ENCODE measurements at regions not wholly inside any gene's neighbourhood (a gene's known extent, or its start where the extent isn't known, plus 50 kb on each side); places are given as distances from the start of the nearest gene placed in this dataset.

GRCh38 chr7:130990178-130990832, 256.3 kb upstream of the KLF14 start:
- Histone ChIP-seq H3K27me3 (ENCODE audit: insufficient read depth, low read length) (no peaks in the 10 kb centered on the region), H3K4me1 (ENCODE audit: insufficient read depth, low read length) (peaks cover 62% of the 10 kb centered on the region), H3K9me3 (ENCODE audit: low read depth, low read length) (no peaks in the 10 kb centered on the region), H3K4me3 (ENCODE audit: low read length) (no peak overlapping the region)

- no peak overlapping the region for H3K4me3 ChIP-seq (ENCODE audit: low read length)
- H3K27me3 ChIP-seq (ENCODE audit: insufficient read depth, low read length): no peaks in the 10 kb centered on the region
- peaks cover 51% of the 10 kb centered on the region for H3K4me1 ChIP-seq (ENCODE audit: insufficient read depth, low read length)
- H3K9me3 ChIP-seq (ENCODE audit: low read depth, low read length): no peaks in the 10 kb centered on the region
These were observed 259.8 kb upstream of the KLF14 start for GRCh38 chr7:130993671-130994365.

GRCh38 chr7:130994378-130995115, 260.5 kb upstream of the KLF14 start:
- H3K4me1 ChIP-seq (ENCODE audit: insufficient read depth, low read length): peaks cover 52% of the 10 kb centered on the region
- H3K9me3 ChIP-seq (ENCODE audit: low read depth, low read length): no peaks in the 10 kb centered on the region
- H3K27me3 ChIP-seq (ENCODE audit: insufficient read depth, low read length): no peaks in the 10 kb centered on the region
- no peak overlapping the region for H3K4me3 ChIP-seq (ENCODE audit: low read length)

- Histone ChIP-seq H3K4me1 (ENCODE audit: insufficient read depth, low read length) (peaks cover 44% of the 10 kb centered on the region), H3K4me3 (ENCODE audit: low read length) (no peak overlapping the region), H3K27me3 (ENCODE audit: insufficient read depth, low read length) (no peaks in the 10 kb centered on the region), H3K9me3 (ENCODE audit: low read depth, low read length) (no peaks in the 10 kb centered on the region)
These were observed 261.5 kb upstream of the KLF14 start for GRCh38 chr7:130995252-130996081.

GRCh38 chr7:130996205-130996832, 262.3 kb upstream of the KLF14 start:
- H3K27me3 ChIP-seq (ENCODE audit: insufficient read depth, low read length): no peaks in the 10 kb centered on the region
- H3K9me3 ChIP-seq (ENCODE audit: low read depth, low read length): no peaks in the 10 kb centered on the region
- H3K4me3 ChIP-seq (ENCODE audit: low read length): no peak overlapping the region
- H3K4me1 ChIP-seq (ENCODE audit: insufficient read depth, low read length): peaks cover 38% of the 10 kb centered on the region

GRCh38 chr7:130996833-130997231, 262.8 kb upstream of the KLF14 start:
- peaks cover 33% of the 10 kb centered on the region for H3K4me1 ChIP-seq (ENCODE audit: insufficient read depth, low read length)
- no peaks in the 10 kb centered on the region for H3K27me3 ChIP-seq (ENCODE audit: insufficient read depth, low read length)
- H3K4me3 ChIP-seq (ENCODE audit: low read length): no peak overlapping the region
- no peaks in the 10 kb centered on the region for H3K9me3 ChIP-seq (ENCODE audit: low read depth, low read length)

- H3K9me3 ChIP-seq (ENCODE audit: low read depth, low read length): no peaks in the 10 kb centered on the region
- H3K27me3 ChIP-seq (ENCODE audit: insufficient read depth, low read length): no peaks in the 10 kb centered on the region
- H3K4me3 ChIP-seq (ENCODE audit: low read length): no peak overlapping the region
- H3K4me1 ChIP-seq (ENCODE audit: insufficient read depth, low read length): peaks cover 32% of the 10 kb centered on the region
These were observed 265.1 kb upstream of the KLF14 start for GRCh38 chr7:130998993-130999602.

GRCh38 chr7:130999926-131000325, 265.9 kb upstream of the KLF14 start:
- H3K27me3 ChIP-seq (ENCODE audit: insufficient read depth, low read length): no peaks in the 10 kb centered on the region
- H3K4me3 ChIP-seq (ENCODE audit: low read length): no peak overlapping the region
- no peaks in the 10 kb centered on the region for H3K9me3 ChIP-seq (ENCODE audit: low read depth, low read length)
- peaks cover 33% of the 10 kb centered on the region for H3K4me1 ChIP-seq (ENCODE audit: insufficient read depth, low read length)

- Histone ChIP-seq H3K9me3 (ENCODE audit: low read depth, low read length) (no peaks in the 10 kb centered on the region), H3K27me3 (ENCODE audit: insufficient read depth, low read length) (no peaks in the 10 kb centered on the region), H3K4me3 (ENCODE audit: low read length) (no peak overlapping the region), H3K4me1 (ENCODE audit: insufficient read depth, low read length) (peaks cover 32% of the 10 kb centered on the region)
These were observed 266.4 kb upstream of the KLF14 start for GRCh38 chr7:131000389-131000788.

- Histone ChIP-seq H3K4me3 (ENCODE audit: low read length) (no peak overlapping the region), H3K4me1 (ENCODE audit: insufficient read depth, low read length) (peaks cover 27% of the 10 kb centered on the region), H3K27me3 (ENCODE audit: insufficient read depth, low read length) (no peaks in the 10 kb centered on the region), H3K9me3 (ENCODE audit: low read depth, low read length) (no peaks in the 10 kb centered on the region)
These were observed 266.9 kb upstream of the KLF14 start for GRCh38 chr7:131000873-131001272.

- peaks cover 31% of the 10 kb centered on the region for H3K4me1 ChIP-seq (ENCODE audit: insufficient read depth, low read length)
These were observed 268.6 kb upstream of the KLF14 start for GRCh38 chr7:131002600-131002999.

GRCh38 chr7:131003634-131004033, 269.6 kb upstream of the KLF14 start:
- Histone ChIP-seq H3K4me3 (ENCODE audit: low read length) (no peak overlapping the region), H3K27me3 (ENCODE audit: insufficient read depth, low read length) (no peaks in the 10 kb centered on the region), H3K9me3 (ENCODE audit: low read depth, low read length) (no peaks in the 10 kb centered on the region), H3K4me1 (ENCODE audit: insufficient read depth, low read length) (peaks cover 35% of the 10 kb centered on the region)

More at GRCh38 chr7:131002600-131002999, 268.6 kb upstream of the KLF14 start:
- Histone ChIP-seq H3K27me3 (ENCODE audit: insufficient read depth, low read length) (no peaks in the 10 kb centered on the region), H3K9me3 (ENCODE audit: low read depth, low read length) (no peaks in the 10 kb centered on the region), H3K4me3 (ENCODE audit: low read length) (no peak overlapping the region)

- H3K9me3 ChIP-seq (ENCODE audit: low read depth, low read length): no peaks in the 10 kb centered on the region
- peaks cover 38% of the 10 kb centered on the region for H3K4me1 ChIP-seq (ENCODE audit: insufficient read depth, low read length)
- H3K4me3 ChIP-seq (ENCODE audit: low read length): no peak overlapping the region
- no peaks in the 10 kb centered on the region for H3K27me3 ChIP-seq (ENCODE audit: insufficient read depth, low read length)
These were observed 270.4 kb upstream of the KLF14 start for GRCh38 chr7:131004371-131004770.

Data from mononuclear cell (primary cell).